GM18907 (cell line): ENCODE measurements at regions not wholly inside any gene's neighbourhood (a gene's known extent, or its start where the extent isn't known, plus 50 kb on each side); places are given as distances from the start of the nearest gene placed in this dataset.

Experiments
- ATAC-seq: cut with Tn5 transposase; IDR thresholded peaks from one replicate; pipeline ENCODE4 v1.9.1; 2021; ENCODE audit warnings: mild to moderate bottlenecking, moderate library complexity; ENCODE audit not compliant: unreplicated experiment

DNA sequence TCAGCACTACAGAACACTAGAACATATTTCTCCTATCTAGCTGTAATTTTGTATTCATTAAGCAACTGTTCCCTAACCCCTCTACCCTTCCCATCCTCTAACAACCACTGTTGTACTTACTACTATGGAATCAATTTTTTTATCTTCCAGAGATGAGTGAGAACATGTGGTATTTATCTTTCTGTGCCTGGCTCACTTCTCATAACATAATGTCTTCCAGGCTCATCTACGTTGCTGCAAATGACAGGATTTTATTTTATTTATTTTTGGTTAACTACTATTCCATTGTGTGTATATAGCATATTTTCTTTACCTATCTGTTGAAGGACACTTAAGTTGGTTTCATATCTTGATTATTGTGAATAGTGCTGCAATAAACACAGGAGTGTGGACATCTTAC lies 200.9 kb upstream of the CHRM2 start:
- ATAC-seq: no peak

DNA sequence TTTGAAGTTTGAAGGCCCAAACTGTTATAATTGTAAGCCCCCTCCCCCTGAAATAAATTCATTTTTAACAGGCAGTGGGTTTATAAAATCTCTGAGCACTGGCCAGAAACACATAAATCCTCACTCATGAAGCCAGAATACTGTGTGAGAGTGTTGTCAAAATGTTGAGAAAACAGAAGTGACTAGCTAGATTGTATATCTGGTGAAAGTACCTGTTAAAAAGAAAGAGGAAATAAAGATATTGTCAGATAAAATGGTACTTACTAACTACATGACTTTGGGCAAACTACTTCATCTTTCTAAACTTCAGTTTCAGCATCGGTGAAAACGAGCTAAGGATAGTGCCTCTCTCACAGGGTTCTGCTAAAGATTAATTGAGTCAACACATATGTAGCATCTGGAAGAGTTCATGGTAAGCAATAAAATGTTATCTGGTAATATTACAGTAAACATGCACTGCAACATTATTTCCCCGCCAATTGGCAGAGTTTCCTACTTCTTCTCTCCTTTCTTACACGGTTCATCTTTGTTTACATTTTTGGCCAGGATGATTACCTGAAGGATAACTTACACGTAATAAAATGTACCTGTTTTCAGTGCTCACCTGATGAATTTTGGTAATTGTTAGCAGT lies 202.5 kb upstream of the CHRM2 start:
- no peak for ATAC-seq

DNA sequence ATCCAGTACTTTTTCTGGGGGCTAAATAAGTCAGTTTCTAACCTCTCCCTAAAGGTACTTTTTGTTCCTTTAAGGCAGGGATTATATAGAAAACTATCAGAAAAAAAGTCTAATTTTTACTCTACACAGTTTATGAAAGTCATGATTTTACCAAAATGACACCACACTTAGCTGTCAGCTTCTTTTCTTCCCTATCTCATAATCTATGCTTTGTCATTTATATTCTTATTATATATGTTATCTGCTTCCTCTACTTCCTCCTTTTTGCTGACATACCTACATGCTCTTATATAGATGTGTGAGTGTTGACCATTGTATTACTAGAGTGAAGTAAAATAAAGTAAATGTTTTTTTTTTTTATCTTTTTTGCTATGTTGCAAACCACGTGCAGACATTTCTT lies 203.9 kb upstream of the CHRM2 start:
- ATAC-seq: no peak

DNA sequence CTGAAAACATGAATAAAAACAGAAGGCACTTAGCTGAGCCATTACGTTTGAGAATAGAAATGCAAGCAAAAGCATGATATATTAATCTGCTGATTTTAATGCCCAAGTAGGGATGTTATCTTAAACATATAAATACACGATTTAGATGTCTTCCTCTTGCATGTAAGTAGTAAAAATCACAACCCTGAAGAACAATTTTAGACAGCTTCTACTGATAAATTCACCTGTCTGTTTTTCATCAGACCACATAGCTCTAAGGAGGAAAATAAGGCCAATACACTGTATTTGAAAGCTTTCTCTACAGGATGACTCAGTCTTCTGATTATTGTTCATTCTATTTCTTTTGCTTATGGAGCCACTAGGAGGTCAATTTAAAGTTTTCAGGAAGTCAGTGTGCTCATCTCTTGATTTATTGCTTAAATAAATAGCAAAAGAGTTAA lies 210.9 kb upstream of the CHRM2 start:
- no peak for ATAC-seq

DNA sequence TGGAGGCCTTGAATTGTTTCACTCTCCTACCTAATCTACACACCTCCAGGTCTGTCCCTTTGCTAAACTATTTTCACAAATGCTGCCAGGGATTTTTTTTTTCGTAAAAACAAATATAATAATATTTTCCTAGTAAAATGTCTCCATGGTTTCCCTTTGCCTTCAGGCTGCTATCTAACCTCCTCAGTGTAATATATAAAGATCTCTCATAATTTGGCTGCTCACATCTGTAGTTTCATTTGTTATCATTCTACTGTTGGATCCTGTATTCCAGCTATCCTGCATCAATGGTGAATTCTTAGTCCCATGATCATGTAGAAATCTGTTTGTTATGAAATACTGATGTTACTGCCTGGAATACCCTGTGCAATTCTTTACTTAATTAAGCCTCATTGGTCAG lies 211.9 kb upstream of the CHRM2 start:
- ATAC-seq: no peak

DNA sequence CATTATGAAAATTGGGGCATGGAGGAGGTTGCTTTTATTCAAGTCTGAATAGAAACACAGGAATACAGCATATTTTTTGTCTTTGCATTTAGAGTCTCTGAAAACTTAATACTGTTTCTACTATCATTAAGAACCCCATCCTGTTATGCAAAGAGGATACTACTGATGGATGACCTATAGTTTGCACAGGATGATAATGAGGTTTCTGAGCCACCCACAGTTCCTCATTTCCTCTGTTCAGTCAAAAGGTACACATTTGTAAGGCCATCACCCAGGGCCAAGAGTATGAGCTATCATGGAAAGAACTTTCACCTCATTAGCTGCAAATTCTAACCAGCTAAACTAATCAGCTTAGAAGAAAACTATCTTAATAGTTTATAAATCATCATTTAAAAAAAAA lies 213.0 kb upstream of the CHRM2 start:
- peak; percentile 87 for ATAC-seq

DNA sequence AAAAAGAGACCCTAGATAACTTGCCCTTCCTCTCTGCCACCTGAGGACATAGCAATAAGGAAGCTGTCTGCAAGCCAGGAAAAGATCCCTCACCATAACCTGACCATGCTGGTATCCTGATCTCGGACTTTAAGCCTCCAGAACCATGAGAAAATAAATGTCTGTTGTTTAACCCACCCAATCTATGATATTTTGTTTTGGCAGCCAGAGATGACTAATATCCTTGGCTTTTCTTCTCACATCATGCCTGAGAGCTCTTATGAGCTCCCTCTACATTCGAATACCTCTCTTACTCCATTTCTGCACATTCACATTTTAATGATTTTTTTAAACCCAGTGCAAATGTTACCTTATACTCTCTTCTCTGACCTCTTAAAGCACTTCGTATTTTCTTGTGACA lies 214.0 kb upstream of the CHRM2 start:
- no peak for ATAC-seq

DNA sequence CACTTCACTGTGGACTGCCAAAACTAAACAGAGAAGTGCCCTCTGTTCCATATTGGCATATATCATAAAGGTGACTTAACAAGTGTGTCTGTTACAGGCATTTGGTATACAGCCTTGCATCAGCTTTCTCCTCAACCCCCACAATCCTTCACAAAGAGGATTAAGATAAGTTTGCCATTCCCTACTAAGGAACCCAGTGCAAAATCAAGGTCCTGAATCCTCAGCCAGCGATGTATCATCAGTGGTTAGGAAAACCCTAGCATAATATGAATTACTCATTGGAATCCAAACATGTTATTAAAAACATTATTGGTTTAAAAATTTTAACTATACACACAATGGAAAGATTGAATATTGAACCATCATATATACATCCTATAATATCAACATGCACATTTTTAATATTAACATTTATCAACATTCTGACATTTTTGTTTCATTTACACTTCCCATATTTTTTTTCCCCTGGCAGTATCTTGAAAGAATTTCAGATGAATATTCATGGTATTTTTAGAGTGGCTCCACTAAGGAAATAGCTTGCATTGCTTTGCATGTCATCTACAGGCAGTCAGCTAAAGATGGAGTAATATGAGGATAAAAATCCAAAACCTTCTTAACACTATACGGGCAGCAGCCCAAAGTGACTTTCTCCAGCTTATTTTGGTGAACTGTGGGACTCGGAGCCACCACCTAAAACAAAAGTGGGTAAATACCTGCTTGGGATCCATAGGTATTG lies 215.6 kb upstream of the CHRM2 start:
- ATAC-seq: no peak

DNA sequence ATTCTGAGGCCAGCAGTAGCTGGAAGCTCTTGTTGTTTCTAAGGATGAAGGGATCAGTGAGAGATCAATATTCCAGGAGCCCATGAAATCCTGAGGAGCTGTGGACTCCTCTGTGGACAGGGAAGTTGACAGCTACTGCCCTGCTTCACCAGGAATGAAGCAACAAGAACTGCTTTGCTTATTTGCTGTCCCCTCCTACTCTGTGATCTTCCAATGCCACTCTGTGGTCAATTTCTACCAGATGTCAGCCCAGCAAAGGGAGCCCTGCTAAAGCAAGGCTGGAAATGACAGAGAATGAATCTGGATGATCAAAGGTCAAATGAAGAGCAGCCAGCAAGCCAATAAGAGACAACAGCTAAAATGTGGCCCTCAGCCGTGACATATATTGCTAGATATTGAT lies 227.5 kb upstream of the CHRM2 start:
- no peak for ATAC-seq

DNA sequence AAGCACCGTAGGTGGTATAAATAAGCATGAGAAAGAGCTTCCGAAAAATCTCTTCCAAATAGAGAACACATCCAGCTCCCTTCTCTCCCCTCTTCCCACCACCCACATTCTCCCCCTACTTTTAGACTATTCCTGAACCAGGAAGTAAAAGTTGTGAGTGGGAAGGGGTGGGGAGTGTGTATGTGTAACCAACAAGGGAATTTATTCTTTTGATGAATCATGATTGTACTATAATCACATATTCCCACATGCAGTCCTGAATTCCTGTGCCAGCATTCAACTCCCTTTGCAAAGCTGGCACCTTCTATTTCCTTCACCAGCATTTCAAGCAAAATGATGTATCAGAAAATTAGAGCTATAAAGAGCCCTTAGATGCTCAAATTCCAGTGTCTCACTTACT lies 230.6 kb upstream of the CHRM2 start:
- ATAC-seq: no peak

DNA sequence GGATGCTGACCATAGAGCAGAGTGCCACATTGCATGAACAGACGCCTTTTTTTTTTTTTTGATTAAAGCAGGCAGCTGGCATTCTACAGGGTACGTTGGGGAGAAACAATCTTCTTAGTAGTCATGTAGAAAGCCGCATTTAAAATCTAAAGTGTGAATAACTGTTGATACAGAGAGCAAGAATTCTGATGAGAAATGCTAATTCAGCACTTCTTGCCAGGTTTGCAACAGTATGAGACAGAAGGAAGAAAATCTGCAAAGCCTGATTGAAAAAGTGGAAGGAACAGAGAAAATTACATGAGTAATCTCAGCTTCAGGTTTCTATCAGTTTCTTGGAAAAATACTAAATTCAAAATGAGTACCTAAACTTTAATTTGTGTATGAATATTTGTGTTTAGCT lies 232.7 kb upstream of the CHRM2 start:
- ATAC-seq: no peak

DNA sequence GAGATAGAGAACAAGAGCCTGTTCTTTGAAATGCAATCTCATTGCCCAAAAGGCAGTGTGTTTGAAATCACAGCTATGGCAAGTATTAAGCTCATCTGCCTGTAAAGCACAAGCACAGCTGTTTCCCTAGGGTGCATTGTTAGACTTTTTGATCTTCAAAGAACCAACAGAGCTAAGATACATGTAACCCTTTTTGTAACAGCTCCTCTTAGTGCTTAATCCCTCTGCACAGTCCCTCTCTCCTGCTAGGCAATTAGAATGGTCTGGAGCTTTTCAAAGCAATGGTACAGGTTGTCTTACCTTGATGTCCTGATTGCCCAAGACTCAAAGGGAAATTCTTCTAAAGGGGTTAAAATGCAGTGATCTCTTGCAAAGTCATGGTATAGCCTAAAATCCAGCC lies 249.6 kb upstream of the CHRM2 start:
- ATAC-seq: no peak

DNA sequence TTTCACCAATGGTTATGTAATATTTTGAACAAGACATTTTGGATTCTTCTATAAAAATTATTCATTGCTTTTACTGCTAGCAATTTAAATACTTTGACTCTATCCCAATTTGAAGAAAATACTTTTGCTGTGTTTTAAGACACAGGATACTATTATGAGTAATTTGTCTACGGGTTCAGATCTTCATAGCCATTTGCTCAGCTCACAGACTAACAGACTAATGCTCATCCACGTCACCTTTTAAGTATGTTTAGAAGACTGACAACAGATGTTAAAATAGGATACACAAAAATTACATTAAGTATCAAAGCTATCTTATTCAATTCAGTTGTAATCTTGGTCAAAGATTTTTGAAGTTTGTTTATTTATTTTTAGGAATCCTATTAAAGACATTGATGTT lies 251.3 kb upstream of the CHRM2 start:
- ATAC-seq: no peak

DNA sequence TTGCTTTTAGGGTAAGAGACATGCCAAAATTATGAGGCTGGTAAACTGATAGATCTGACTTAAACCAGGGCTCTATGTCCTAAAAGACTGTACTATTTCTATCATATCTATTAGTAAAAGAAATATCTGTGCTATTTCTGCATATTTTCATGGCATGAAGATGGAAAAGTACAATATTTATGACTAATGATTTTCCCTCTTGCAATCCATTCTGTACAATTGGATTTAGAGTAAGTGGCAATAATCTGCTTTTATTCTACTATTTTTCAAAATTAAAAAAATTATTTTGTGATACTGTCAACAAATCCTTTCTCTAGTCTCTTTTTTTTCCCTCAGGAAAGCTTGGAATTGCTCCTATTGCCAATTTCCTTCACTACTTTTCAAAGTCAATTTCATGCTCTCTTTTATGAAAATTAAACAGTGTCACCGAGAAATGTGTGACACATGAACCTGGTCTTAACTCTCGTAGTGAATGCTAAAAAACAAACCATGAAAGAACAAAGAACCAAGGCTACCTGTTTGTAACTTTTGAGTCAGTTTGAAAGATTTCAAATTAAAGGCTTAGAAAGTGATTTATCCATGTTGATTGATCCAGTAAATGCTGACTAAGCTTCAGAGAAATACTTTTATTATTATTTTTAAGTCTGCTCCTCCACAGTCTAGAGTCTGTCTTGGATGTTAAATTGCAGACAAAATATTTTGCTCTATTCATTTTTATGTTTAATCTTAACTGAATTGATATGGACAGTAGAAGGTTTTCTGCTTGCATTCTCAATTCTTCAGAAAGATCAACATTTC lies 262.7 kb upstream of the CHRM2 start:
- no peak for ATAC-seq

DNA sequence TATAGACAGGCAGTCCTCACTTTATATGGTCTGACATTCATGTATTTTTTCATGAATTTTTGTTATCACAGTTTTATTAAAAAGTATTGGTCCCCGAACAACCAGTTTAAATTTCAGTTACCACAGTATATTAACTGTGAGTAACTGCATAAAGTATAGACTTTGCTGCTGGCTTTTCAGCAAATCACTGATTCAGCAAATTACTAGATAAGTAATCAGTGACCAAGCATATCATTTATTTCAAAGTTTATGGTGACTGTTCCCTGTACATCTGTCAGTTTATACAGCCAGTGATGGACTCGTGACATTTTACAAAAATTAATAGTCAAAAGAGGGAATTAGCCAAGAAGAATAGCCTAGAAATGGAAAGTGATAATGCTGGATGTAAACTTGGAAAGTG lies 266.7 kb upstream of the CHRM2 start:
- ATAC-seq: no peak

DNA sequence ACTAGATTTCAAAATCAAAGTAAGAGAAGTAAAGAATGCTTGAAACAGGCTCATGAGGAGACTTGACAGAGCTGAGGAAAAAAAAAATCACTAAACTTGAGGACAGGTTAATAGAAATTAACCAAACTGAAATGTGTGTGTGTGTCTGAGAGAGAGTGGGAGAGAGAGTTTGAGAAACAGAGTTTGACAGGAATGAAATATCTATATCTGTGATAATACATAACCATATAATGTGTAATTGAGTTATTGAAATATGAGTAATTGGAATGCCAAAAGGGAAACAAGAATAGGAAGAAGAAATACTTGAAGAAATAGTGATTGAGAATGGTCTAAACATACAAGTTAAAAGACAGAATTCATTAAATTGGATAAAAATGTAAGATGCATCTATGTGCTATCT lies 268.0 kb upstream of the CHRM2 start:
- no peak for ATAC-seq

DNA sequence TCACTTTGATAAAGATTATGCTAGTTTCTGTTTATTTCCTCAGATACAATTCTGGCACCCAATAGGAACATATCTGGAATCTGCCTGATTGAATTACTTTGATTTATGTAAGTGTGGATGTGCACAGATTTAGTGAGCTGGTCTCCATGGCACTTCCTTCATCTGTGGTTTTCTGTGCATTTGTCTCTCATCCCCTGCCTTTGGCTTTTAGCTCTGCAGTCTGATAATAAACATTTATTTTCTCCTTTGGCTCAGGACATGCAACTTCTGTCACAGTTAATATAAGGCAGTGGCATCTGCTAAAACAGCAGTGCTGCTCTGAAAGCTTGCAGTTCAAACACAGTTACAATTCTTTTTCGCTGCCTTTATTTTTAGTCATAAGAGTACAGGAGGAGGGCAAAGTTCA lies 273.7 kb upstream of the CHRM2 start:
- no peak for ATAC-seq

DNA sequence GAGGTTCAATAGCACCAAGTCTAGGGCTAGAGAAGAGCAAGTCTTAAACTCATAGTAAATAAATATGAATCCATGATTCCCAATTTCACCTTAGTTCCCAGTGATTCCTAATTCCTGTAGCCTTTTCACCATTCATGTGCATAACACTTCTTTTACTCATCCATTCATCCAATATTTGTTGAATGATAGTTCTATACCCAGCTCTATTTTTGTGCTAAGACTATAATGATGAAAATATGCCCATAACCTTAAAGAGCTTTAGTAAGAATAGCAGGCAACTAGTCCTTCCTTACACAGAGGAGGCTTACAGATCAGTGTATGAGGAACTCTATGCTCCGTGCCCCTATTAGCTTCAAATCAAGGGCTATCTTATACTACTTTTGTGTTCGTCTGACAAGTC lies 280.2 kb upstream of the CHRM2 start:
- no peak for ATAC-seq

DNA sequence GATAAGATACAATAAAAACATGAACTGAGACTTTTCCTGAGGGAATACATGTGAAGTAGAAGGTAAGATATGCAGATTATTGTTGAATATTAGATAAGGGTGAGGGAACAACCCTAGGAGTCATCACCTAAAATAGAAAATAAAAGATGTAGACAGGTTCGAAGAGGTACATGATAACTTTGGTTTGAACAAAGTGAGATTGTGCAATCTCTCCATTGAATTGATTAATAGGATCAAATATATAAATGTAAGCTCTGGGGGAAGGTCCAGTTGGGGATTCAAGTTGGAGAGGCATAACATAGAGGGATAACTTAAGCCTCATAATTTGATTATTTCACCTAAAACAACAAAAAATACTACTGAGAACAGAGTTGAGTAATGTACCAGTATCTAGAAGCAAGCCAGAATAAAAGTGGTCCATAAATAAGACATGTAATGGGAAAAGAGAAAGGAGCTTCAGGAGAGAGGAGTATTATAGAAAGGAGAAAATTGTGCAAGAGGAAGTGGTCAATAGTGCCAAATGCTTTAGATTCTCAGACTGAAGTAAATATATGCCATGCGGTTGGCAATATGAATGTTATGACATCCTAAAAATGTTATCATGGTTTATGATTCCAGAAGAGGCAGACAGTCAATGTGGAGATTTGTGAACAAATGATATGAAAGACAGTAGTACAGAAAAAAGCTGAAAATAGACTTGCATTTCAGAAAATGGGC lies 282.3 kb upstream of the CHRM2 start:
- no peak for ATAC-seq

DNA sequence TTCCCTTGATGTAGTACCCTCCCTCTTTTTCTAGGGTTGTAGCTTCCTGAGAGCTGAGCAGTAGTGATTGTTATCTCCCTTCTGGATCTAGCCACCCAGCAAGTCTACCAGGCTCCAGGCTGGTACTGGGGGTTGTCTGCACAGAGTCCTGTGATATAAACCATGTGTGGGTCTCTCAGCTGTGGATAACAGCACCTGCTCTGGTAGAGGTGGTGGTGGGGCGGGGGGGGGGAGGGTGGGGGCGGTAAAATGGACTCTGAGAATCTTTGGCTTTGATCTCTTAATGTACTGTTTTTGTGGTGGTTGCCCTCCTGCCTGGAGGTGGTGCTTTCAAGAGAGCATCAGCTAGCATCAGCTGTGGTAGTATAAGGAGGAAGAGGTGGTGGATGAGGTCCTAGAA lies 302.0 kb upstream of the CHRM2 start:
- ATAC-seq: no peak

DNA sequence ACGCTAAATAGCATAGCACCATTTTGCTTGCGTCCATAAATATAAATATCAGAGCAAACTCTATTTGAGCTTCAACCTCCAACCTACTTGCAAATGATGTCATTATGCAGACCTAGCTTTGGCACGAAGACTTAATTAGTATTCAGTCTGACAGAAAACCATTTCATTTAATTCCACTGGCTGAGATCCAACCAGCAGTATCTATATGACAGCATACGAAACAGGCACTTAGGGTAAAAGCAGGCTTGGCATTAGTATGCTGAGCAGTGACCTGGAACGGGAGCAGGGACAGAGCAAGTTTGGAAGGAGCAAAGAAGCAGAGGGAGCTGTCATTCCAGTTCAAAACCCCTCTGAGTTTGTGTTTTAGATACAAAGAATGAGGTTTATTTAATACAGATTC lies 312.5 kb upstream of the CHRM2 start:
- ATAC-seq: no peak
